Fibroblast of villous mesenchyme (primary cell): ENCODE measurements at regions not wholly inside any gene's neighbourhood (a gene's known extent, or its start where the extent isn't known, plus 50 kb on each side); places are given as distances from the start of the nearest gene placed in this dataset.

ENCODE experiments used
- DNase-seq: peaks from one replicate; pipeline ENCODE4 v3.0.0-alpha.2; 2010; ENCODE audit warnings: low read depth
- H3K4me3 ChIP-seq: 2 replicates; pipeline ENCODE4 v1.5.1; 2011; ENCODE audit warnings: low read depth, mild to moderate bottlenecking, low read length
- CTCF ChIP-seq: IDR thresholded peaks from 2 replicates; pipeline ENCODE4 v1.5.1; 2012; ENCODE audit warnings: low read depth, mild to moderate bottlenecking, low read length; ENCODE audit not compliant: insufficient read depth

- H3K4me3 ChIP-seq, result no peak overlapping the region
- DNase-seq, result no peak
- TF ChIP-seq CTCF, result no peak
Observed at GRCh38 chr18:78924301-78924700, 55.3 kb upstream of the SALL3 start.

GRCh38 chr18:78924786-78925540 lies 54.7 kb upstream of the SALL3 start:
- DNase-seq, result no peak
- no peak for TF ChIP-seq CTCF
- H3K4me3 ChIP-seq, result no peak overlapping the region

GRCh38 chr18:78925557-78926242 lies 53.9 kb upstream of the SALL3 start:
- TF ChIP-seq CTCF, result no peak
- no peak overlapping the region for H3K4me3 ChIP-seq
- no peak for DNase-seq

GRCh38 chr18:78926243-78926615 lies 53.4 kb upstream of the SALL3 start:
- no peak for DNase-seq
- no peak overlapping the region for H3K4me3 ChIP-seq
- TF ChIP-seq CTCF, result no peak

- no peak for DNase-seq
Observed at GRCh38 chr18:78927156-78927555, 52.5 kb upstream of the SALL3 start.

GRCh38 chr18:78927616-78928015 lies 52.0 kb upstream of the SALL3 start:
- DNase-seq, result no peak
- no peak for TF ChIP-seq CTCF
- no peak overlapping the region for H3K4me3 ChIP-seq

More at GRCh38 chr18:78927156-78927555, 52.5 kb upstream of the SALL3 start:
- no peak overlapping the region for H3K4me3 ChIP-seq
- no peak for TF ChIP-seq CTCF
